ENCODE measurements at regions not wholly inside any gene's neighbourhood (a gene's known extent, or its start where the extent isn't known, plus 50 kb on each side); places are given as distances from the start of the nearest gene placed in this dataset.

GRCh38 chr3:154044671-154045070, 76.5 kb upstream of the ARHGEF26 start:
- no peak overlapping the region for H3K4me3 ChIP-seq (ENCODE audit: low read depth, low read length)
- DNase-seq (ENCODE audit: low read depth), result no peak
- TF ChIP-seq CTCF (IDR thresholded peaks at IDR 0.05; ENCODE audit: low read depth, low read length, missing control alignments), result no peak

- DNase-seq (ENCODE audit: low read depth), result no peak
- no peak for TF ChIP-seq CTCF (IDR thresholded peaks at IDR 0.05; ENCODE audit: low read depth, low read length, missing control alignments)
- H3K4me3 ChIP-seq (ENCODE audit: low read depth, low read length), result no peak overlapping the region
Observed at GRCh38 chr3:154050216-154050615, 71.0 kb upstream of the ARHGEF26 start.

GRCh38 chr3:154050766-154051165, 70.4 kb upstream of the ARHGEF26 start:
- TF ChIP-seq CTCF (IDR thresholded peaks at IDR 0.05; ENCODE audit: low read depth, low read length, missing control alignments), result no peak
- DNase-seq (ENCODE audit: low read depth), result no peak
- H3K4me3 ChIP-seq (ENCODE audit: low read depth, low read length), result no peak overlapping the region

- no peak overlapping the region for H3K4me3 ChIP-seq (ENCODE audit: low read depth, low read length)
- no peak for TF ChIP-seq CTCF (IDR thresholded peaks at IDR 0.05; ENCODE audit: low read depth, low read length, missing control alignments)
- DNase-seq (ENCODE audit: low read depth), result no peak
Observed at GRCh38 chr3:154059833-154060232, 61.4 kb upstream of the ARHGEF26 start.

GRCh38 chr3:154060238-154061000, 60.8 kb upstream of the ARHGEF26 start:
- no peak for DNase-seq (ENCODE audit: low read depth)
- no peak overlapping the region for H3K4me3 ChIP-seq (ENCODE audit: low read depth, low read length)

GRCh38 chr3:154061001-154061370, 60.2 kb upstream of the ARHGEF26 start:
- no peak overlapping the region for H3K4me3 ChIP-seq (ENCODE audit: low read depth, low read length)
- DNase-seq (ENCODE audit: low read depth), result no peak
- no peak for TF ChIP-seq CTCF (IDR thresholded peaks at IDR 0.05; ENCODE audit: low read depth, low read length, missing control alignments)

More at GRCh38 chr3:154060238-154061000, 60.8 kb upstream of the ARHGEF26 start:
- no peak for TF ChIP-seq CTCF (IDR thresholded peaks at IDR 0.05; ENCODE audit: low read depth, low read length, missing control alignments)

GRCh38 chr3:154062513-154062912, 58.7 kb upstream of the ARHGEF26 start:
- no peak overlapping the region for H3K4me3 ChIP-seq (ENCODE audit: low read depth, low read length)
- no peak for TF ChIP-seq CTCF (IDR thresholded peaks at IDR 0.05; ENCODE audit: low read depth, low read length, missing control alignments)
- no peak for DNase-seq (ENCODE audit: low read depth)
